SK-N-SH (cell line): ENCODE measurements at regions not wholly inside any gene's neighbourhood (a gene's known extent, or its start where the extent isn't known, plus 50 kb on each side); places are given as distances from the start of the nearest gene placed in this dataset.

Source experiments
- CHD2 ChIP-seq: fragments of 150-350 bp; IDR thresholded peaks from 2 replicates; pipeline ENCODE4 v1.6.1; 2018; ENCODE audit warnings: low read length; ENCODE audit not compliant: partially characterized antibody
- CTCF ChIP-seq: fragments of 200-600 bp; sonication (generic); IDR thresholded peaks from 2 replicates; pipeline ENCODE4 v1.6.1; 2017; ENCODE audit warnings: antibody characterized with exemption, mild to moderate bottlenecking, moderate library complexity
- EP300 ChIP-seq, 2 experiments: IDR thresholded peaks; 2 replicates each; pipeline versions ENCODE4 v1.4.0 to v1.6.1; 2012; ENCODE audit warnings: borderline replicate concordance in 1 of 2, low read depth in 1 of 2, low read length in 1 of 2
- EZH2phosphoT487 ChIP-seq: fragments of 200-600 bp; sonication (generic); IDR thresholded peaks from 2 replicates; pipeline ENCODE4 v1.6.1; 2017; ENCODE audit warnings: low read depth, mixed run types, mild to moderate bottlenecking, antibody characterized with exemption, moderate library complexity, borderline replicate concordance
- FOXM1 ChIP-seq: IDR thresholded peaks from 2 replicates; pipeline ENCODE4 v1.4.0; 2012; ENCODE audit warnings: low read depth, mild to moderate bottlenecking
- JUND ChIP-seq: IDR thresholded peaks from 2 replicates; pipeline ENCODE4 v1.4.0; 2012
- MAX ChIP-seq: IDR thresholded peaks from 2 replicates; pipeline ENCODE4 v1.4.0; 2012; ENCODE audit warnings: low read depth
- MXI1 ChIP-seq: IDR thresholded peaks from 2 replicates; pipeline ENCODE4 v1.6.1; 2012; ENCODE audit warnings: mild to moderate bottlenecking, low read depth, low read length, improper control_type of control experiment
- NRF1 ChIP-seq: IDR thresholded peaks from 2 replicates; pipeline ENCODE4 v1.6.1; 2012; ENCODE audit warnings: low read depth, mild to moderate bottlenecking, low read length
- POLR2AphosphoS5 ChIP-seq: IDR thresholded peaks from 2 replicates; pipeline ENCODE4 v1.6.1; 2012; ENCODE audit warnings: low read depth, low read length
- RAD21 ChIP-seq: IDR thresholded peaks from 2 replicates; pipeline ENCODE4 v1.6.1; 2012; ENCODE audit warnings: mild to moderate bottlenecking, low read length
- RCOR1 ChIP-seq: fragments of 150-350 bp; IDR thresholded peaks from 2 replicates; pipeline ENCODE4 v1.6.1; 2017; ENCODE audit warnings: antibody characterized with exemption, low read length
- SMC3 ChIP-seq: IDR thresholded peaks from 2 replicates; pipeline ENCODE4 v1.6.1; 2012; ENCODE audit warnings: low read depth, low read length, improper control_type of control experiment
- TCF12 ChIP-seq: IDR thresholded peaks from 2 replicates; pipeline ENCODE4 v1.4.0; 2012

- TF ChIP-seq EZH2phosphoT487 (no peak), RAD21 (peak; percentile 32; the same call in 1 of the 2 replicates), CTCF (peak; percentile 35; the same call in 1 of the 2 replicates), TCF12 (no peak), SMC3 (no peak), EP300 (IDR thresholded peaks at IDR 0.05; ENCODE audit: borderline replicate concordance in 1 of 2, low read depth in 1 of 2, low read length in 1 of 2) (no peak), CHD2 (no peak), FOXM1 (no peak), MXI1 (no peak), MAX (no peak), NRF1 (no peak), POLR2AphosphoS5 (no peak), JUND (no peak), RCOR1 (no peak)
Observed at GRCh38 chr21:24759348-24760075, 847.8 kb downstream of the MRPL39 start.
